Panc1 (cell line): ENCODE measurements at regions not wholly inside any gene's neighbourhood (a gene's known extent, or its start where the extent isn't known, plus 50 kb on each side); places are given as distances from the start of the nearest gene placed in this dataset.

Source experiments
- ATAC-seq: fragments of 200-7000 bp; cut with Tn5 transposase; 2 replicates; pipeline ENCODE4 v1.9.1; 2020; ENCODE audit warnings: mild to moderate bottlenecking, moderate library complexity
- BruUV-seq: library from RNA; stranded (reverse); fragments of 400-500 nt; replicated peaks from 2 replicates; lab custom pipeline; 2021; lab: Mats Ljungman, UMichigan
- CTCF ChIA-PET: fragments of 300-600 bp; sonication (Branson Sonifier 250); formaldehyde crosslinking; loops from one replicate; lab custom pipeline; 2022; ENCODE audit warnings: antibody characterized with exemption; lab: Charles Lee
- POLR2A ChIA-PET: fragments of 300-600 bp; sonication (Branson Sonifier 250); formaldehyde crosslinking; loops from one replicate; lab custom pipeline; 2022; ENCODE audit warnings: antibody characterized with exemption; lab: Charles Lee
- DNase-seq: peaks from one replicate; pipeline ENCODE4 v3.0.0-alpha.2; 2010; ENCODE audit warnings: low read depth, low spot score
- H3K27ac ChIP-seq: 2 replicates; pipeline ENCODE4 v1.5.1; 2011; ENCODE audit warnings: mild to moderate bottlenecking, low read length, inconsistent platforms
- H3K27me3 ChIP-seq: fragments of 200-500 bp; sonication (Bioruptor generic); 2 replicates; pipeline ENCODE4 v1.6.0; 2014; ENCODE audit warnings: low read length, inconsistent platforms; ENCODE audit not compliant: control insufficient read depth, insufficient read depth
- H3K36me3 ChIP-seq: fragments of 200-500 bp; sonication (Bioruptor generic); 2 replicates; pipeline ENCODE4 v1.5.1; 2014; ENCODE audit warnings: inconsistent platforms, mild to moderate bottlenecking, low read length, moderate library complexity; ENCODE audit not compliant: control insufficient read depth, insufficient read depth
- H3K4me1 ChIP-seq: 2 replicates; pipeline ENCODE4 v1.5.1; 2011; ENCODE audit warnings: inconsistent platforms, mild to moderate bottlenecking, low read length, moderate library complexity; ENCODE audit not compliant: control insufficient read depth, insufficient read depth
- H3K4me3 ChIP-seq, 2 experiments: 2 replicates each; pipeline ENCODE4 v1.5.1; 2011 to 2012; ENCODE audit warnings: low read depth in 2 of 2, low read length in 2 of 2, mild to moderate bottlenecking in 2 of 2, inconsistent platforms in 1 of 2, moderate library complexity in 1 of 2
- H3K9me3 ChIP-seq: fragments of 200-500 bp; sonication (Bioruptor generic); 2 replicates; pipeline ENCODE4 v1.5.1; 2014; ENCODE audit warnings: low read depth, mild to moderate bottlenecking, inconsistent platforms, low read length, moderate library complexity; ENCODE audit not compliant: control insufficient read depth, insufficient read depth
- CTCF ChIP-seq: fragments of 450-650 bp; IDR thresholded peaks from 2 replicates; pipeline ENCODE4 v1.5.1; 2017; ENCODE audit warnings: mild to moderate bottlenecking
- POLR2AphosphoS5 ChIP-seq: IDR thresholded peaks from 2 replicates; pipeline ENCODE4 v1.6.1; 2012; ENCODE audit warnings: mild to moderate bottlenecking, low read depth, low read length, moderate library complexity
- REST ChIP-seq, 2 experiments: IDR thresholded peaks; 2 replicates each; pipeline ENCODE4 v1.6.1; 2011 to 2012; ENCODE audit warnings: low read depth in 2 of 2, control low read depth in 1 of 2, low read length in 1 of 2, mild to moderate bottlenecking in 1 of 2, moderate library complexity in 1 of 2; ENCODE audit not compliant: insufficient read depth in 1 of 2
- SIN3A ChIP-seq: IDR thresholded peaks from 2 replicates; pipeline ENCODE4 v1.6.1; 2012; ENCODE audit warnings: low read depth, mild to moderate bottlenecking, low read length, moderate library complexity, borderline replicate concordance; ENCODE audit not compliant: insufficient read depth
- TCF7L2 ChIP-seq: IDR thresholded peaks from 2 replicates; pipeline ENCODE4 v1.6.1; 2011; ENCODE audit warnings: mild to moderate bottlenecking, low read depth, low read length, inconsistent platforms
- in situ Hi-C: cut with HindIII; loops from 2 replicates; pipeline ENCODE4 v1.10.0; 2016; ENCODE audit warnings: low sequenced_read_pairs, low pct_unique_long_range_greater_than_20kb
- intact Hi-C: fragments of 100-400 bp; cut with micrococcal nuclease; formaldehyde crosslinking; loops from one replicate; pipeline ENCODE4 v1.10.0; 2022; ENCODE audit not compliant: unreplicated experiment

GRCh38 chr9:89805571-89806292, 200.9 kb downstream of the GADD45G start:
- no peak overlapping the region for H3K27ac ChIP-seq
- ChIA-PET POLR2A (no interaction called here), CTCF (no interaction called here)
- H3K4me1 ChIP-seq: no peaks in the 10 kb centered on the region
- intact Hi-C loops: no loop called here
- no TSS peak for BruUV-seq
- in situ Hi-C loops: no loop called here
- H3K36me3 ChIP-seq: no peaks in the 10 kb centered on the region
- ATAC-seq (no peak), DNase-seq (no peak)
- H3K9me3 ChIP-seq: no peaks in the 10 kb centered on the region
- H3K27me3 ChIP-seq: no peaks in the 10 kb centered on the region
- TF ChIP-seq REST (IDR thresholded peaks at IDR 0.05; ENCODE audit: insufficient read depth in 1 of 2, low read depth in 2 of 2, low read length in 1 of 2): no peak
- TF ChIP-seq POLR2AphosphoS5: no peak
- TF ChIP-seq SIN3A: no peak
- no peak for TF ChIP-seq TCF7L2
- TF ChIP-seq CTCF: no peak
- H3K4me3 ChIP-seq: no peak overlapping the region

- intact Hi-C loops (no loop called here), in situ Hi-C loops (no loop called here)
- Histone ChIP-seq H3K36me3 (no peaks in the 10 kb centered on the region), H3K4me1 (no peaks in the 10 kb centered on the region), H3K27ac (no peak overlapping the region), H3K9me3 (no peaks in the 10 kb centered on the region), H3K27me3 (no peaks in the 10 kb centered on the region), H3K4me3 (no peak overlapping the region)
- no peak for TF ChIP-seq SIN3A
- no peak for TF ChIP-seq POLR2AphosphoS5
- TF ChIP-seq TCF7L2: no peak
- TF ChIP-seq REST (IDR thresholded peaks at IDR 0.05; ENCODE audit: insufficient read depth in 1 of 2, low read depth in 2 of 2, low read length in 1 of 2): no peak
- no TSS peak for BruUV-seq
- CTCF ChIA-PET: no interaction called here
- ATAC-seq (no peak), DNase-seq (no peak)
- POLR2A ChIA-PET: no interaction called here
Observed at GRCh38 chr9:89806371-89807100, 201.7 kb downstream of the GADD45G start.
